Ishikawa (cell line): ENCODE measurements at regions not wholly inside any gene's neighbourhood (a gene's known extent, or its start where the extent isn't known, plus 50 kb on each side); places are given as distances from the start of the nearest gene placed in this dataset.

Experiments used
- CEBPB ChIP-seq: IDR thresholded peaks from 2 replicates; pipeline ENCODE4 v1.6.1; 2012
- CREB1 ChIP-seq: IDR thresholded peaks from 2 replicates; pipeline ENCODE4 v1.6.1; 2012; ENCODE audit warnings: low read depth
- EGR1 ChIP-seq: IDR thresholded peaks from 2 replicates; pipeline ENCODE4 v1.6.1; 2012
- EP300 ChIP-seq: IDR thresholded peaks from 2 replicates; pipeline ENCODE4 v1.6.1; 2012; ENCODE audit warnings: borderline replicate concordance
- FOXM1 ChIP-seq: IDR thresholded peaks from 2 replicates; pipeline ENCODE4 v1.6.1; 2012; ENCODE audit warnings: low read depth, borderline replicate concordance
- MAX ChIP-seq: IDR thresholded peaks from 2 replicates; pipeline ENCODE4 v1.6.1; 2012
- NFIC ChIP-seq: IDR thresholded peaks from 2 replicates; pipeline ENCODE4 v1.6.1; 2012
- RAD21 ChIP-seq: IDR thresholded peaks from 2 replicates; pipeline ENCODE4 v1.6.1; 2012; ENCODE audit warnings: low read depth
- REST ChIP-seq: IDR thresholded peaks from 2 replicates; pipeline ENCODE4 v1.6.1; 2012; ENCODE audit warnings: low read depth, mild to moderate bottlenecking
- TAF1 ChIP-seq: IDR thresholded peaks from 2 replicates; pipeline ENCODE4 v1.6.1; 2012; ENCODE audit warnings: low read depth, mild to moderate bottlenecking
- TCF12 ChIP-seq: IDR thresholded peaks from 2 replicates; pipeline ENCODE4 v1.6.1; 2012; ENCODE audit warnings: low read depth
- TEAD4 ChIP-seq: IDR thresholded peaks from 2 replicates; pipeline ENCODE4 v1.6.1; 2012
- YY1 ChIP-seq: IDR thresholded peaks from 2 replicates; pipeline ENCODE4 v1.6.1; 2012; ENCODE audit warnings: low read depth
- ZBTB7A ChIP-seq: IDR thresholded peaks from 2 replicates; pipeline ENCODE4 v1.6.1; 2012; ENCODE audit warnings: low read depth
- TF ChIP-seq, protein P1 (sequence below): IDR thresholded peaks from 2 replicates; pipeline ENCODE4 v1.6.1; 2012

- TF ChIP-seq CEBPB (no peak), YY1 (no peak), ZBTB7A (no peak), EP300 (no peak), MAX (no peak), TEAD4 (no peak), TCF12 (no peak), CREB1 (no peak), REST (no peak)
Measured at GRCh38 chr13:40252241-40252640, 414.2 kb downstream of the FOXO1 start.

GRCh38 chr13:40252676-40253075 is 413.8 kb downstream of the FOXO1 start:
- TF ChIP-seq ZBTB7A (no peak), NFIC (no peak), EP300 (no peak), EGR1 (no peak), YY1 (no peak), TEAD4 (no peak), FOXM1 (no peak), MAX (no peak), RAD21 (no peak), REST (no peak), TCF12 (no peak), CREB1 (no peak), CEBPB (no peak)
- TF ChIP-seq, protein P1, sequence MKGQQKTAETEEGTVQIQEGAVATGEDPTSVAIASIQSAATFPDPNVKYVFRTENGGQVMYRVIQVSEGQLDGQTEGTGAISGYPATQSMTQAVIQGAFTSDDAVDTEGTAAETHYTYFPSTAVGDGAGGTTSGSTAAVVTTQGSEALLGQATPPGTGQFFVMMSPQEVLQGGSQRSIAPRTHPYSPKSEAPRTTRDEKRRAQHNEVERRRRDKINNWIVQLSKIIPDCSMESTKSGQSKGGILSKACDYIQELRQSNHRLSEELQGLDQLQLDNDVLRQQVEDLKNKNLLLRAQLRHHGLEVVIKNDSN = no peak

- TF ChIP-seq EP300 (peak; percentile 56; the same call in 1 of the 2 replicates), TEAD4 (peak; percentile 65), TAF1 (no peak), TCF12 (peak; percentile 33; the same call in 1 of the 2 replicates)
Measured at GRCh38 chr13:40254394-40254793, 412.0 kb downstream of the FOXO1 start.

DNA sequence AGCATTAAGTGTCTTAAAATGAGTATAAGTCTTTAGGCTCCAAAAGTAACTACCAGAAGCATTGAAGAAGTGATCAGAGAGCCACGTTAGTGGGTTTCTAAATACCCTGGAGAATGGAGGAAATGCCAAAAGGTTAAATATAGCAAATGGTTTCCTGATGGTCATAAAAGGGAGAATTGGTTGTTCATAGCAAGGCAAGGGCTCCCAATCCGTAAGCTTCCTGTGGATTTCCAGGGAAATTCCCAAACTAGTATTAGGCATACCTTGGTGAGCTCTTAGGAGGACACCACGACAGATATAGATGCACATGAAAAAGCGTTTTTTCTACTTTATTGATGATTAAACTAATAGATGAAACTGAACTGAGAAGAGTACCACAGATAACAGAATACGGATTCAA is 410.9 kb downstream of the FOXO1 start:
- TF ChIP-seq FOXM1 (no peak), NFIC (no peak), TAF1 (no peak), EP300 (no peak), TCF12 (no peak), TEAD4 (no peak), REST (no peak), CREB1 (no peak), CEBPB (no peak), EGR1 (no peak), ZBTB7A (no peak), RAD21 (no peak), YY1 (no peak), MAX (no peak)
- TF ChIP-seq, protein P1 = no peak

DNA sequence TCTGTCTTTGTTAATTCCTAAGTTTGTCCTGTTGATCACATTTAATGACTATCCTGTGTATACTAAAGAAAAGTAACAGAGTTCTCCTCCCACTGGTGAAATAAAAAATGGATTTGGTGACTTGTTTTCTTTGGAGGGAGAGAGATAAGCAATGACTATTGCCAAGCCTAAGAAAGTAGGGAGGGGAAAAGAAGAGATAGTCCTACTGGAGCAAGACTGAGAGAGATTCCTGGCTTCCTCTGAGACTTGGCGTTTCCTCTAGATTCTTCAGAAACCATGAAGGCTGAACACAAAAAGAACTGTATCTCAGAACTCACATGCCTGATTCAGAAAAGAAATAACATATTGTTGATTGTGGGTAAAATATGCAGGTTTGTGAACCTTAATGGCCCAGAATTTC is 406.5 kb downstream of the FOXO1 start:
- no peak for TF ChIP-seq REST
- no peak for TF ChIP-seq CREB1
- TF ChIP-seq TAF1 = no peak
- TF ChIP-seq, protein P1 = no peak
- TF ChIP-seq TCF12 = no peak
- no peak for TF ChIP-seq EGR1
